ENCODE measurements at regions not wholly inside any gene's neighbourhood (a gene's known extent, or its start where the extent isn't known, plus 50 kb on each side); places are given as distances from the start of the nearest gene placed in this dataset.

DNA sequence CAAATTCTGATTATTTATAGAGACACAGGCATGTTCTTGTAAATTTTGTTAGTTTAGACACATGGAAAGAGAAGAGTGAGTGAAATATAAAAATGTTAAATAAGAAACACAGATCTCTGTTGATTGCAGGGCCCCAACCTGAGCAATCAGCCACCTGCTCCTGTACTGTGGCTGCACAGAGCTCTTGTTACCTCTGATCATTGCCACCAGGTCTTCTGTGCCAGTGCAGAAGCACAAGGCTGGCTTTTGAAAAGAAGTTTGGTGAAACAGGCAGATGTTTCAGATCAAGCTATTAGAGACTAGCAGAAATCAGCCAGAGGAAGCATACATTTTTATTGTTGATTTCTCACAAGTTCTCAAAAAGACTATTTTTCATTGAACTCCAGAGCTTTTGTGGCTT, 434.1 kb upstream of the OR4E1 start:
- no peak overlapping the region for H4K8ac ChIP-seq (ENCODE audit: low read depth in 2 of 2, low read length in 2 of 2)
- H3K79me1 ChIP-seq (ENCODE audit: low read depth in 1 of 2, low read length in 2 of 2): no peaks in the 10 kb centered on the region
- H3K9me3 ChIP-seq (ENCODE audit: control insufficient read depth, insufficient read depth, low read length): no peaks in the 10 kb centered on the region
- H2AK9ac ChIP-seq (replicated peaks; ENCODE audit: low read depth, low read length, poor library complexity): no peak overlapping the region
- no peak overlapping the region for H3K4me3 ChIP-seq (ENCODE audit: insufficient read depth, low read depth, low read length)
- H3K36me3 ChIP-seq (ENCODE audit: control insufficient read depth, insufficient read depth, low read length): no peaks in the 10 kb centered on the region
- H2BK20ac ChIP-seq (ENCODE audit: low read depth, low read length): no peak overlapping the region
- H3K23ac ChIP-seq (ENCODE audit: low read depth, low read length): no peak overlapping the region
- no peak overlapping the region for H3K4me2 ChIP-seq (ENCODE audit: low read depth, low read length)
- in situ Hi-C loops (cut with MboI; ENCODE audit: low sequenced_read_pairs): no loop called here
- no peak overlapping the region for H3K56ac ChIP-seq (ENCODE audit: extremely low read depth, insufficient read depth, low read length)
- TF ChIP-seq RAD21 (IDR thresholded peaks at IDR 0.05; ENCODE audit: low read length) (no peak), CHD1 (IDR thresholded peaks at IDR 0.05; ENCODE audit: low read depth, low read length) (no peak)
- TF ChIP-seq, protein P1, sequence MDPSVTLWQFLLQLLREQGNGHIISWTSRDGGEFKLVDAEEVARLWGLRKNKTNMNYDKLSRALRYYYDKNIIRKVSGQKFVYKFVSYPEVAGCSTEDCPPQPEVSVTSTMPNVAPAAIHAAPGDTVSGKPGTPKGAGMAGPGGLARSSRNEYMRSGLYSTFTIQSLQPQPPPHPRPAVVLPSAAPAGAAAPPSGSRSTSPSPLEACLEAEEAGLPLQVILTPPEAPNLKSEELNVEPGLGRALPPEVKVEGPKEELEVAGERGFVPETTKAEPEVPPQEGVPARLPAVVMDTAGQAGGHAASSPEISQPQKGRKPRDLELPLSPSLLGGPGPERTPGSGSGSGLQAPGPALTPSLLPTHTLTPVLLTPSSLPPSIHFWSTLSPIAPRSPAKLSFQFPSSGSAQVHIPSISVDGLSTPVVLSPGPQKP (IDR thresholded peaks at IDR 0.05; ENCODE audit: borderline replicate concordance, low read depth, low read length): no peak
- H2AFZ ChIP-seq (replicated peaks; ENCODE audit: low read length, poor library complexity): no peak overlapping the region
- CTCF ChIA-PET: interaction anchor here (1.1 kb wide), 1 partner anchor 59 kb away, joined by 4 read pairs; no protein-coding TSS in a partner anchor
- H3K14ac ChIP-seq (replicated peaks; ENCODE audit: low read depth, low read length): no peak overlapping the region
- H3K4ac ChIP-seq (ENCODE audit: low read depth, low read length): no peak overlapping the region
- H4K91ac ChIP-seq (ENCODE audit: insufficient read depth, low read depth, low read length): no peak overlapping the region
- no peak overlapping the region for H2BK15ac ChIP-seq (ENCODE audit: low read depth, low read length)
- H4K20me1 ChIP-seq (ENCODE audit: insufficient read depth, low read length): no peaks in the 10 kb centered on the region
- H3K18ac ChIP-seq (ENCODE audit: low read depth, low read length): no peak overlapping the region
- H4K5ac ChIP-seq (ENCODE audit: low read depth, low read length): no peak overlapping the region
- H3K9ac ChIP-seq (ENCODE audit: low read depth, low read length): no peak overlapping the region
- no peaks in the 10 kb centered on the region for H3K9me1 ChIP-seq (ENCODE audit: insufficient read depth, low read length)
- intact Hi-C loops (cut with micrococcal nuclease): loop anchor here (1.0 kb wide), 1 partner anchor 27 kb away; no protein-coding TSS in a partner anchor
- no TSS peak for BruUV-seq (replicated peaks)
- dilution Hi-C loops (cut with HindIII; ENCODE audit: low sequenced_read_pairs, unreplicated experiment): no loop called here
- POLR2A ChIA-PET (ENCODE audit: unreplicated experiment): no interaction called here
- H3K27ac ChIP-seq (ENCODE audit: insufficient read depth, low read length): no peak overlapping the region
- no peak overlapping the region for H2BK5ac ChIP-seq (ENCODE audit: low read depth, low read length, poor library complexity, severe bottlenecking)
- no peak overlapping the region for H2BK120ac ChIP-seq (ENCODE audit: low read depth, low read length)
- no peaks in the 10 kb centered on the region for H3K4me1 ChIP-seq (ENCODE audit: control insufficient read depth, insufficient read depth, low read length)
- peaks cover 3% of the 10 kb centered on the region for H3K27me3 ChIP-seq (ENCODE audit: control insufficient read depth, insufficient read depth, low read length)
- no peak overlapping the region for H2AK5ac ChIP-seq (ENCODE audit: low read depth, low read length)
- no peak for ATAC-seq (ENCODE audit: low read depth)
- no peak for DNase-seq

Measured in IMR-90 (cell line).